DND-41 (cell line): ENCODE measurements at regions not wholly inside any gene's neighbourhood (a gene's known extent, or its start where the extent isn't known, plus 50 kb on each side); places are given as distances from the start of the nearest gene placed in this dataset.

ENCODE experiments used
- EZH2 ChIP-seq: IDR thresholded peaks from 3 replicates; pipeline ENCODE4 v1.6.1; 2012; ENCODE audit warnings: borderline replicate concordance, low read depth, mild to moderate bottlenecking, moderate library complexity, low read length, inconsistent platforms; ENCODE audit not compliant: severe bottlenecking
- TF ChIP-seq, protein P1 (sequence below): IDR thresholded peaks from 2 replicates; pipeline ENCODE4 v1.5.1; 2012; ENCODE audit warnings: borderline replicate concordance, low read length, moderate library complexity, mild to moderate bottlenecking; ENCODE audit not compliant: poor library complexity, severe bottlenecking; ENCODE audit errors: extremely low read depth

- TF ChIP-seq, protein P1, sequence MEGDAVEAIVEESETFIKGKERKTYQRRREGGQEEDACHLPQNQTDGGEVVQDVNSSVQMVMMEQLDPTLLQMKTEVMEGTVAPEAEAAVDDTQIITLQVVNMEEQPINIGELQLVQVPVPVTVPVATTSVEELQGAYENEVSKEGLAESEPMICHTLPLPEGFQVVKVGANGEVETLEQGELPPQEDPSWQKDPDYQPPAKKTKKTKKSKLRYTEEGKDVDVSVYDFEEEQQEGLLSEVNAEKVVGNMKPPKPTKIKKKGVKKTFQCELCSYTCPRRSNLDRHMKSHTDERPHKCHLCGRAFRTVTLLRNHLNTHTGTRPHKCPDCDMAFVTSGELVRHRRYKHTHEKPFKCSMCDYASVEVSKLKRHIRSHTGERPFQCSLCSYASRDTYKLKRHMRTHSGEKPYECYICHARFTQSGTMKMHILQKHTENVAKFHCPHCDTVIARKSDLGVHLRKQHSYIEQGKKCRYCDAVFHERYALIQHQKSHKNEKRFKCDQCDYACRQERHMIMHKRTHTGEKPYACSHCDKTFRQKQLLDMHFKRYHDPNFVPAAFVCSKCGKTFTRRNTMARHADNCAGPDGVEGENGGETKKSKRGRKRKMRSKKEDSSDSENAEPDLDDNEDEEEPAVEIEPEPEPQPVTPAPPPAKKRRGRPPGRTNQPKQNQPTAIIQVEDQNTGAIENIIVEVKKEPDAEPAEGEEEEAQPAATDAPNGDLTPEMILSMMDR = no peak
- no peak for TF ChIP-seq EZH2
Observed at GRCh38 chr4:45410701-45411210, 684.4 kb upstream of the GNPDA2 start.
